ENCODE measurements at regions not wholly inside any gene's neighbourhood (a gene's known extent, or its start where the extent isn't known, plus 50 kb on each side); places are given as distances from the start of the nearest gene placed in this dataset.

GRCh38 chr19:32287811-32288227, 57.6 kb upstream of the ZNF507 start:
- no peaks in the 10 kb centered on the region; the same call in 1 of the 2 replicates for H3K9me1 ChIP-seq (ENCODE audit: insufficient read depth, low read length)
- no peak overlapping the region for H2AK9ac ChIP-seq (replicated peaks; ENCODE audit: low read depth, low read length, poor library complexity)
- H3K4me3 ChIP-seq (ENCODE audit: insufficient read depth, low read depth, low read length): no peak overlapping the region
- TF ChIP-seq SMC3 (IDR thresholded peaks at IDR 0.05; ENCODE audit: low read depth, low read length) (peak; percentile 60), RAD21 (IDR thresholded peaks at IDR 0.05; ENCODE audit: low read length) (peak; percentile 69), USF2 (IDR thresholded peaks at IDR 0.05; ENCODE audit: low read depth, low read length) (no peak), MAFK (IDR thresholded peaks at IDR 0.05; ENCODE audit: low read depth, low read length) (0 out of 2 replicates have a peak, but pooled peaks have one; percentile 20), MXI1 (IDR thresholded peaks at IDR 0.05; ENCODE audit: borderline replicate concordance, low read depth, low read length) (no peak), CTCF (conservative IDR thresholded peaks at IDR 0.05; ENCODE audit: low read depth, low read length) (peak; percentile 62), ELK1 (IDR thresholded peaks at IDR 0.05; ENCODE audit: borderline replicate concordance, low read depth, low read length) (no peak)
- no peak overlapping the region for H4K5ac ChIP-seq (ENCODE audit: low read depth, low read length)
- in situ Hi-C loops (cut with MboI; ENCODE audit: low sequenced_read_pairs) (loop anchor here (10.0 kb wide), 1 partner anchor 277 kb away; no protein-coding TSS in a partner anchor), dilution Hi-C loops (cut with HindIII; ENCODE audit: low sequenced_read_pairs, unreplicated experiment) (no loop called here), intact Hi-C loops (cut with micrococcal nuclease) (loop anchor here (1.0 kb wide), 1 partner anchor 282 kb away; no protein-coding TSS in a partner anchor)
- H3K9me3 ChIP-seq (ENCODE audit: control insufficient read depth, insufficient read depth, low read length): no peaks in the 10 kb centered on the region
- no peak overlapping the region for H3K4ac ChIP-seq (ENCODE audit: low read depth, low read length)
- H3K27ac ChIP-seq (ENCODE audit: insufficient read depth, low read length): no peak overlapping the region
- H3K23ac ChIP-seq (ENCODE audit: low read depth, low read length): no peak overlapping the region
- WGBS, 2 experiments (ENCODE audit: extremely low coverage in 2 of 2, insufficient read length in 1 of 2): 12% methylated on average over 5 of the region's 12 CpGs; no CpG with 5 or more reads in 1 of the 2 experiments
- CTCF ChIA-PET: interaction anchor here (0.6 kb wide), 1 partner anchor 276 kb away, joined by 4 read pairs; no protein-coding TSS in a partner anchor
- H3K4me2 ChIP-seq (ENCODE audit: low read depth, low read length): peak overlapping the region; percentile 52; the same call in 1 of the 2 replicates
- H4K91ac ChIP-seq (ENCODE audit: insufficient read depth, low read depth, low read length): no peak overlapping the region
- no peaks in the 10 kb centered on the region for H3K4me1 ChIP-seq (ENCODE audit: control insufficient read depth, insufficient read depth, low read length)
- H3K14ac ChIP-seq (replicated peaks; ENCODE audit: low read depth, low read length): no peak overlapping the region
- DNase-seq (peak; percentile 61), ATAC-seq (ENCODE audit: low read depth) (peak; percentile 92)
- no peaks in the 10 kb centered on the region for H3K79me1 ChIP-seq (ENCODE audit: low read depth in 1 of 2, low read length in 2 of 2)
- no peak overlapping the region for H3K9ac ChIP-seq (ENCODE audit: low read depth, low read length)
- no peak overlapping the region for H2BK20ac ChIP-seq (ENCODE audit: low read depth, low read length)
- H3K56ac ChIP-seq (ENCODE audit: extremely low read depth, insufficient read depth, low read length): no peak overlapping the region
- H3K27me3 ChIP-seq (ENCODE audit: control insufficient read depth, insufficient read depth, low read length): no peaks in the 10 kb centered on the region
- peak overlapping the region; percentile 78 for H2AFZ ChIP-seq (replicated peaks; ENCODE audit: low read length, poor library complexity)
- H3K18ac ChIP-seq (ENCODE audit: low read depth, low read length): no peak overlapping the region
- POLR2A ChIA-PET (ENCODE audit: unreplicated experiment): no interaction called here
- H4K8ac ChIP-seq (ENCODE audit: low read depth in 2 of 2, low read length in 2 of 2): no peak overlapping the region
- no TSS peak for BruUV-seq (replicated peaks)
- H2AK5ac ChIP-seq (ENCODE audit: low read depth, low read length): no peak overlapping the region
- no peak overlapping the region for H2BK5ac ChIP-seq (ENCODE audit: low read depth, low read length, poor library complexity, severe bottlenecking)
- H2BK120ac ChIP-seq (ENCODE audit: low read depth, low read length): no peak overlapping the region
- H2BK15ac ChIP-seq (ENCODE audit: low read depth, low read length): no peak overlapping the region
- no peaks in the 10 kb centered on the region for H3K36me3 ChIP-seq (ENCODE audit: control insufficient read depth, insufficient read depth, low read length)
- no peaks in the 10 kb centered on the region for H4K20me1 ChIP-seq (ENCODE audit: insufficient read depth, low read length)

Data from IMR-90 (cell line).